Adrenal gland (tissue), 9 donors: ENCODE measurements at regions not wholly inside any gene's neighbourhood (a gene's known extent, or its start where the extent isn't known, plus 50 kb on each side); places are given as distances from the start of the nearest gene placed in this dataset.

Experiments
- DNase-seq, 7 donors: peaks; one replicate each; pipeline ENCODE4 v3.0.0-alpha.2; 2019 to 2020
- H3K27ac ChIP-seq, 5 donors: fragments of 200-600 bp; sonication (generic) in 4 of 5; 1 replicate in 3 of 5; 2 replicates in 2 of 5; pipeline versions ENCODE4 v1.5.1 to v1.8.0; 2016 to 2020; ENCODE audit warnings: mild to moderate bottlenecking in 1 of 5
- H3K27me3 ChIP-seq: fragments of 200-600 bp; 2 replicates; pipeline ENCODE4 v1.8.0; 2021
- H3K36me3 ChIP-seq, 2 donors: fragments of 200-600 bp; replicated peaks in 1 of 2; 1 replicate in 1 of 2; 2 replicates in 1 of 2; pipeline versions ENCODE4 v1.5.1 to v1.8.0; 2018 to 2022
- H3K4me1 ChIP-seq, 2 donors: fragments of 200-600 bp; replicated peaks in 1 of 2; 1 replicate in 1 of 2; 2 replicates in 1 of 2; pipeline versions ENCODE4 v1.5.1 to v1.8.0; 2018 to 2021
- H3K4me3 ChIP-seq, 4 donors: fragments of 200-600 bp; sonication (generic) in 3 of 4; one replicate each; pipeline ENCODE4 v1.5.1; 2016 to 2018
- H3K9me3 ChIP-seq, 3 donors: fragments of 200-600 bp; sonication (generic) in 1 of 3; replicated peaks in 1 of 3; 1 replicate in 2 of 3; 2 replicates in 1 of 3; pipeline versions ENCODE4 v1.5.1 to v1.8.0; 2016 to 2021
- CTCF ChIP-seq, 6 experiments: fragments of 450-650 bp in 4 of 6; fragments of 200-600 bp in 2 of 6; sonication (generic) in 1 of 6; IDR thresholded peaks; 1 replicate in 5 of 6; 2 replicates in 1 of 6; pipeline versions ENCODE4 v1.5.1 to v1.8.0; 2016 to 2021; ENCODE audit warnings: antibody characterized with exemption in 6 of 6, mild to moderate bottlenecking in 2 of 6, moderate library complexity in 1 of 6
- POLR2A ChIP-seq, 2 donors: fragments of 450-650 bp; IDR thresholded peaks; one replicate each; pipeline ENCODE4 v1.6.1; 2017; ENCODE audit warnings: antibody characterized with exemption in 2 of 2, mild to moderate bottlenecking in 2 of 2, moderate library complexity in 1 of 2
- WGBS, 4 donors: extraction: QIAGEN DNeasy Blood & Tissue Kit in 2 of 4; methylation state at CpG; one replicate each; pipeline versions ENCODE4 v1.1.5 to v1.1.7; 2013 to 2017; 5-methylcytosine and 5-hydroxymethylcytosine counted together
- intact Hi-C, 2 donors: fragments of 100-400 bp; cut with DNase I; formaldehyde crosslinking; loops; one replicate each; pipeline versions ENCODE4 v1.14.1 to v1.15.0; 2022 to 2023
- donor health status: healthy with polysubstance abuse.
- donor health status: Bipolar disorder and iron deficiency.
- donor health status: DM: yes; HTN: yes; CAD: no.
- donor health status: DM: no; HTN: no; CAD: no.
- donor health status: DM: no; HTN: no; CAD: no.

GRCh38 chr2:41313082-41313481, 734.7 kb upstream of the PKDCC start:
- DNase-seq: no peak
- intact Hi-C loops: no loop called here
- no peaks in the 10 kb centered on the region for H3K36me3 ChIP-seq
- H3K9me3 ChIP-seq: no peaks in the 10 kb centered on the region
- H3K4me1 ChIP-seq: peaks cover 0 to 2% of the 10 kb centered on the region in 2 donors
- H3K27ac ChIP-seq: no peak overlapping the region
- H3K4me3 ChIP-seq: no peak overlapping the region
- WGBS, 4 donors: 28 to 62% (median 40%) methylated on average over 1 of the region's 1 CpG
- TF ChIP-seq CTCF (IDR thresholded peaks at IDR 0.05): no peak
- TF ChIP-seq POLR2A (IDR thresholded peaks at IDR 0.05): no peak
- no peaks in the 10 kb centered on the region for H3K27me3 ChIP-seq

- Histone ChIP-seq H3K4me3 (no peak overlapping the region), H3K27ac (no peak overlapping the region), H3K27me3 (no peaks in the 10 kb centered on the region), H3K4me1 (peaks cover 0 to 8% of the 10 kb centered on the region in 2 donors), H3K9me3 (no peaks in the 10 kb centered on the region), H3K36me3 (no peaks in the 10 kb centered on the region)
- intact Hi-C loops: no loop called here
- WGBS, 4 donors: 31 to 69% (median 46%) methylated on average over 3 of the region's 3 CpGs
- TF ChIP-seq CTCF (IDR thresholded peaks at IDR 0.05): no peak
- no peak for TF ChIP-seq POLR2A (IDR thresholded peaks at IDR 0.05)
- DNase-seq: no peak
Measured at GRCh38 chr2:41314511-41315070, 733.2 kb upstream of the PKDCC start.

- 56 to 67% (median 60%) methylated on average over 6 of the region's 6 CpGs for WGBS, 4 donors
- intact Hi-C loops: no loop called here
Measured at GRCh38 chr2:41319437-41319836, 728.4 kb upstream of the PKDCC start.

GRCh38 chr2:41320491-41320890, 727.3 kb upstream of the PKDCC start:
- no peak for DNase-seq
- no peak for TF ChIP-seq POLR2A (IDR thresholded peaks at IDR 0.05)
- no peak for TF ChIP-seq CTCF (IDR thresholded peaks at IDR 0.05)
- Histone ChIP-seq H3K36me3 (no peaks in the 10 kb centered on the region), H3K27me3 (no peaks in the 10 kb centered on the region), H3K27ac (no peak overlapping the region), H3K4me3 (no peak overlapping the region), H3K9me3 (no peaks in the 10 kb centered on the region), H3K4me1 (peaks cover 0 to 8% of the 10 kb centered on the region in 2 donors)
- intact Hi-C loops: no loop called here
- whole genome bisulfite sequencing, 4 donors: 85 to 92% (median 88%) methylated on average over 5 of the region's 5 CpGs

More at GRCh38 chr2:41319437-41319836, 728.4 kb upstream of the PKDCC start:
- TF ChIP-seq POLR2A (IDR thresholded peaks at IDR 0.05) (no peak), CTCF (IDR thresholded peaks at IDR 0.05) (no peak)
- peaks cover 0 to 8% of the 10 kb centered on the region in 2 donors for H3K4me1 ChIP-seq
- no peak for DNase-seq
- no peaks in the 10 kb centered on the region for H3K9me3 ChIP-seq
- H3K27me3 ChIP-seq: no peaks in the 10 kb centered on the region
- H3K4me3 ChIP-seq: no peak overlapping the region
- H3K36me3 ChIP-seq: no peaks in the 10 kb centered on the region
- H3K27ac ChIP-seq: no peak overlapping the region
